H9 (cell line): ENCODE measurements at regions not wholly inside any gene's neighbourhood (a gene's known extent, or its start where the extent isn't known, plus 50 kb on each side); places are given as distances from the start of the nearest gene placed in this dataset.

Source experiments
- DNase-seq: peaks from one replicate; pipeline ENCODE4 v3.0.0-alpha.2; 2017
- H2AFZ ChIP-seq: one replicate; pipeline ENCODE4 v1.6.1; 2013; ENCODE audit warnings: mild to moderate bottlenecking, low read length, control low read depth, moderate library complexity
- H2AK5ac ChIP-seq: 2 replicates; pipeline ENCODE4 v1.6.1; 2013; ENCODE audit warnings: low read length, control low read depth, mixed read lengths; ENCODE audit not compliant: insufficient read length
- H2BK120ac ChIP-seq: one replicate; pipeline ENCODE4 v1.6.1; 2013; ENCODE audit warnings: low read depth, mild to moderate bottlenecking, low read length, control low read depth, inconsistent platforms; ENCODE audit not compliant: poor library complexity, severe bottlenecking
- H2BK12ac ChIP-seq: 2 replicates; pipeline ENCODE4 v1.6.1; 2013; ENCODE audit warnings: low read length, control low read depth, mixed read lengths, low read depth; ENCODE audit not compliant: insufficient read length
- H2BK15ac ChIP-seq: 2 replicates; pipeline ENCODE4 v1.6.1; 2013; ENCODE audit warnings: low read depth, low read length, control low read depth
- H2BK20ac ChIP-seq: one replicate; pipeline ENCODE4 v1.6.1; 2013; ENCODE audit warnings: low read depth, mild to moderate bottlenecking, low read length, control low read depth, inconsistent platforms; ENCODE audit not compliant: poor library complexity, severe bottlenecking
- H2BK5ac ChIP-seq: 2 replicates; pipeline ENCODE4 v1.6.1; 2013; ENCODE audit warnings: low read length, control low read depth, mixed read lengths; ENCODE audit not compliant: insufficient read length
- H3K14ac ChIP-seq: 2 replicates; pipeline ENCODE4 v1.6.1; 2013; ENCODE audit warnings: low read length, control low read depth; ENCODE audit not compliant: insufficient read depth
- H3K18ac ChIP-seq: 2 replicates; pipeline ENCODE4 v1.6.1; 2013; ENCODE audit warnings: low read depth, mild to moderate bottlenecking, mixed read lengths, low read length, control low read depth; ENCODE audit not compliant: insufficient read length
- H3K23ac ChIP-seq: 2 replicates; pipeline ENCODE4 v1.6.1; 2013; ENCODE audit warnings: low read length, control low read depth, mixed read lengths, low read depth; ENCODE audit not compliant: insufficient read length
- H3K23me2 ChIP-seq: 2 replicates; pipeline ENCODE4 v1.6.1; 2013; ENCODE audit warnings: low read depth, mild to moderate bottlenecking, mixed read lengths, low read length, control low read depth; ENCODE audit not compliant: insufficient read length, poor library complexity, severe bottlenecking
- H3K27ac ChIP-seq: 2 replicates; pipeline ENCODE4 v1.5.1; 2013; ENCODE audit warnings: low read length, control low read depth, mixed read lengths, low read depth; ENCODE audit not compliant: insufficient read length
- H3K27me3 ChIP-seq: 2 replicates; pipeline ENCODE4 v1.6.1; 2013; ENCODE audit warnings: low read length, control low read depth, inconsistent platforms; ENCODE audit not compliant: insufficient read depth
- H3K4ac ChIP-seq: 2 replicates; pipeline ENCODE4 v1.6.1; 2013; ENCODE audit warnings: low read depth, mild to moderate bottlenecking, control low read depth, inconsistent platforms, low read length, moderate library complexity
- H3K4me1 ChIP-seq: 2 replicates; pipeline ENCODE4 v1.6.1; 2013; ENCODE audit warnings: low read length, control low read depth, inconsistent platforms; ENCODE audit not compliant: insufficient read depth
- H3K4me2 ChIP-seq: 2 replicates; pipeline ENCODE4 v1.6.1; 2013; ENCODE audit warnings: low read length, control low read depth, mixed read lengths; ENCODE audit not compliant: insufficient read length, insufficient read depth
- H3K56ac ChIP-seq: 2 replicates; pipeline ENCODE4 v1.6.1; 2013; ENCODE audit warnings: low read depth, mild to moderate bottlenecking, mixed read lengths, low read length, control low read depth; ENCODE audit not compliant: insufficient read length
- H3K79me1 ChIP-seq: 2 replicates; pipeline ENCODE4 v1.6.1; 2013; ENCODE audit warnings: low read depth, mild to moderate bottlenecking, moderate library complexity, low read length, control low read depth, inconsistent platforms; ENCODE audit not compliant: insufficient read depth, poor library complexity, severe bottlenecking
- H3K79me2 ChIP-seq: 2 replicates; pipeline ENCODE4 v1.6.1; 2013; ENCODE audit warnings: low read length, control low read depth, inconsistent platforms; ENCODE audit not compliant: insufficient read depth
- H3K9ac ChIP-seq: 2 replicates; pipeline ENCODE4 v1.6.1; 2013; ENCODE audit warnings: low read length, control low read depth, mixed read lengths; ENCODE audit not compliant: insufficient read length; ENCODE audit errors: extremely low read depth
- H3K9me3 ChIP-seq: one replicate; pipeline ENCODE4 v1.6.1; 2013; ENCODE audit warnings: low read depth, low read length, inconsistent platforms; ENCODE audit not compliant: control insufficient read depth
- H3T11ph ChIP-seq: one replicate; pipeline ENCODE4 v1.6.1; 2013; ENCODE audit warnings: mild to moderate bottlenecking, low read length, control low read depth, inconsistent platforms
- H4K20me1 ChIP-seq: one replicate; pipeline ENCODE4 v1.6.1; 2013; ENCODE audit not compliant: control insufficient read depth, insufficient read length, insufficient read depth
- H4K5ac ChIP-seq: 2 replicates; pipeline ENCODE4 v1.6.1; 2013; ENCODE audit warnings: low read depth, mild to moderate bottlenecking, mixed read lengths, low read length, control low read depth; ENCODE audit not compliant: insufficient read length
- H4K8ac ChIP-seq: replicated peaks from 2 replicates; pipeline ENCODE4 v1.6.1; 2013; ENCODE audit warnings: low read length, control low read depth, mixed read lengths, low read depth; ENCODE audit not compliant: insufficient read length
- H4K91ac ChIP-seq: 2 replicates; pipeline ENCODE4 v1.6.1; 2013; ENCODE audit warnings: low read depth, mild to moderate bottlenecking, moderate library complexity, mixed read lengths, low read length, control low read depth; ENCODE audit not compliant: insufficient read length
- H3K27ac Mint-ChIP-seq, 3 experiments: 2 replicates in 2 of 3; 3 replicates in 1 of 3; pipeline ENCODE4 v1.8.0; 2020 to 2021; ENCODE audit warnings: mixed read lengths in 3 of 3, mild to moderate bottlenecking in 1 of 3, moderate library complexity in 1 of 3
- H3K27me3 Mint-ChIP-seq: 2 replicates; pipeline ENCODE4 v1.8.0; 2021; ENCODE audit warnings: low read depth, mild to moderate bottlenecking, moderate library complexity, mixed read lengths
- H3K36me3 Mint-ChIP-seq, 3 experiments: 2 replicates in 2 of 3; 3 replicates in 1 of 3; pipeline ENCODE4 v1.8.0; 2020 to 2021; ENCODE audit warnings: low read depth in 3 of 3, mixed read lengths in 3 of 3; ENCODE audit not compliant: insufficient read depth in 1 of 3
- H3K4me1 Mint-ChIP-seq, 2 experiments: 2 replicates each; pipeline ENCODE4 v1.8.0; 2020; ENCODE audit warnings: mixed read lengths in 2 of 2
- H3K4me3 Mint-ChIP-seq, 2 experiments: 2 replicates in 1 of 2; 3 replicates in 1 of 2; pipeline ENCODE4 v1.8.0; 2020 to 2021; ENCODE audit warnings: mild to moderate bottlenecking in 2 of 2, mixed read lengths in 2 of 2, moderate library complexity in 1 of 2
- H3K9me3 Mint-ChIP-seq, 2 experiments: 2 replicates in 1 of 2; 3 replicates in 1 of 2; pipeline ENCODE4 v1.8.0; 2020; ENCODE audit warnings: mild to moderate bottlenecking in 2 of 2, mixed read lengths in 2 of 2, moderate library complexity in 1 of 2
- CTCF ChIP-seq: fragments of 200-600 bp; sonication (generic); conservative IDR thresholded peaks from 3 replicates; pipeline ENCODE4 v1.8.0; 2021; ENCODE audit warnings: antibody characterized with exemption, mild to moderate bottlenecking
- WGBS: extraction: QIAGEN DNeasy Blood & Tissue Kit; methylation state at CpG from one replicate; pipeline ENCODE4 v1.1.7; 2013; ENCODE audit warnings: missing lambda C conversion rate, low lambda C conversion rate, mixed read lengths; ENCODE audit not compliant: insufficient read length; ENCODE audit errors: extremely low coverage; 5-methylcytosine and 5-hydroxymethylcytosine counted together

DNA sequence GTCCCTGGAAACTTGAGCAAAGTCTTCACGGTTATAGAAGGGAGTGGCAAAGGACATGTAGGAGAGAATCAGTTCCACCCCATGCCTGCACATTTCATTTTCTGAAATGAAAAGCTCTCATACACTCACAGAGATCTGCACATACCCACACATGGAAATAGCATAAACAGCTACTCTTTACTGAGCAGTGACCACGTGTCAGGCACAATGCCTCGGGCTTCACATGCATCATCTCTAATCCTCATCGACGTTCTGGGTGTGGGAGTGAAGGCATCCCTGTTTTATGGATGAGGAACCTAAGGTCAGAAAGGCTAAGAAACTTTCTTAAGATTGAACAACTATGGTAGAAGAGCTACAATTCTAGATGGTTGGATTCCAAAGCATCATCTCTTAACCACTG is 198.8 kb downstream of the DAD1 start:
- no peak overlapping the region for H2BK120ac ChIP-seq
- H3K27me3 Mint-ChIP-seq, result peaks cover 1% of the 10 kb centered on the region
- no peak overlapping the region for H3K56ac ChIP-seq
- no peak overlapping the region for H3K4me3 Mint-ChIP-seq
- H3K27ac Mint-ChIP-seq, result no peak overlapping the region
- H2BK15ac ChIP-seq, result no peak overlapping the region
- no peaks in the 10 kb centered on the region for H3K9me3 ChIP-seq
- no peak overlapping the region for H2AFZ ChIP-seq
- H3K4ac ChIP-seq, result no peak overlapping the region
- H3K4me1 ChIP-seq, result no peaks in the 10 kb centered on the region
- no peak overlapping the region for H3K18ac ChIP-seq
- no peak for TF ChIP-seq CTCF
- no peaks in the 10 kb centered on the region for H3K79me1 ChIP-seq
- no peak overlapping the region for H3K14ac ChIP-seq
- no peak overlapping the region for H2AK5ac ChIP-seq
- no CpG with 5 or more reads among the region's 5 CpGs for WGBS
- no peaks in the 10 kb centered on the region for H4K20me1 ChIP-seq
- no peak overlapping the region for H3K4me2 ChIP-seq
- H2BK12ac ChIP-seq, result no peak overlapping the region
- no peaks in the 10 kb centered on the region for H3K27me3 ChIP-seq
- no peaks in the 10 kb centered on the region for H3K9me3 Mint-ChIP-seq
- H2BK5ac ChIP-seq, result no peak overlapping the region
- no peaks in the 10 kb centered on the region for H3K23me2 ChIP-seq
- DNase-seq, result no peak
- no peak overlapping the region for H2BK20ac ChIP-seq
- no peak overlapping the region for H4K8ac ChIP-seq
- H4K5ac ChIP-seq, result no peak overlapping the region
- no peak overlapping the region for H4K91ac ChIP-seq
- H3K27ac ChIP-seq, result no peak overlapping the region
- no peaks in the 10 kb centered on the region for H3K36me3 Mint-ChIP-seq
- H3K9ac ChIP-seq, result no peak overlapping the region
- H3K23ac ChIP-seq, result no peak overlapping the region
- H3K79me2 ChIP-seq, result no peaks in the 10 kb centered on the region
- H3T11ph ChIP-seq, result no peak overlapping the region
- peaks cover 0 to 3% of the 10 kb centered on the region in 2 experiments; a peak in 3 of 4 replicates for H3K4me1 Mint-ChIP-seq
